Bone marrow (tissue), 2 donors: ENCODE measurements at regions not wholly inside any gene's neighbourhood (a gene's known extent, or its start where the extent isn't known, plus 50 kb on each side); places are given as distances from the start of the nearest gene placed in this dataset.
"Not testable (repeated sequence)": the region's sequence is repeated elsewhere in the genome, so short reads cannot be mapped to it uniquely, and the experiment has no call there.

Source experiments
- DNase-seq, 2 donors: peaks; one replicate each; lab custom pipeline; 2025; lab: John Stamatoyannopoulos, UW

GRCh38 chr9:11506980-11507379, 894.2 kb upstream of the PTPRD start:
- DNase-seq: no peak

- DNase-seq: no peak
Measured at GRCh38 chr9:11537566-11537965, 924.8 kb upstream of the PTPRD start.

DNA sequence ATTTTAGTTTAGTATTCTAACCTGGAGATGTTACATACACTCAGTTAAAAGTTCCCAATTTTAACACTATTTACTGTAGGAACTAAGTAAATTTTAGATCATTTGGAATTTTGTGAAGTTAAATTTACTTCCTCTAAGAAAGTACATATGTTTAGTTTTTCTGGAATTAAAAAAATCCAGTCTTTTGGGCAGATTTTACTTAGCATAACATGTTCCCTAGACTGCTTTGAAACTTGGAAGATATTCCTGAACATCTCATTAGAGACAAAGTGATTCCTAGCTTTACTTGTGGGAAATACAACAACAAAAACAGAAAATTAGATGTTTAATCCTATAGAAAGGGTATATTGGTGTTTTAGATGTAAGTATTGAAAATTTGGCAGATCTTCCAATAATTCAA, 930.0 kb upstream of the PTPRD start:
- DNase-seq: no peak

GRCh38 chr9:11546231-11546630, 933.4 kb upstream of the PTPRD start:
- no peak for DNase-seq

DNA sequence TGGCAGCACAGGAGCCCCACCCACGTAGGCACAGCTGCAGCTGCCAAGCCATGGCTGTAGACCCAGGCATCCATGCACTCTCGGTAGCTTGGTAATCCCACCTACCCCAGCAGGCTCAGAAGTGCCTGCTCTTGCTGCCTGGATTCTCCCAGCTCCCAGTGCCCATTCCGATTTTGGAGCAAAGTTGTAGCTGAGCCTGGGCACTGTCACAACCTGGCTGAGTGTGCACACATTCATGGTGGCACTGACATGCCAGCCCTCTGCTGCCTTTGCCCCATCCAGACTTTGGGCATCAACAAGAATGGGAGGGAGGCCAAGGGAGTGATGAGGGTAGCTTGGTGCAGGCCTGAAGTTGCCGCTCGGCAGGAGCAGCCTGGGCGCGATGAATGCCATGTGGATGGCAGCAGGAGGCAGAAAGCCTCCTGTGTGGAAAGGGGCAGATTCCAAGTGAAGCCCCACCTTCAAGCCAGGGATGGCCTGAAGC, 936.6 kb upstream of the PTPRD start:
- no peak for DNase-seq

GRCh38 chr9:11551106-11551505, 938.3 kb upstream of the PTPRD start:
- DNase-seq: no peak

- no peak for DNase-seq
Measured at GRCh38 chr9:11558043-11558442, 945.2 kb upstream of the PTPRD start.

DNA sequence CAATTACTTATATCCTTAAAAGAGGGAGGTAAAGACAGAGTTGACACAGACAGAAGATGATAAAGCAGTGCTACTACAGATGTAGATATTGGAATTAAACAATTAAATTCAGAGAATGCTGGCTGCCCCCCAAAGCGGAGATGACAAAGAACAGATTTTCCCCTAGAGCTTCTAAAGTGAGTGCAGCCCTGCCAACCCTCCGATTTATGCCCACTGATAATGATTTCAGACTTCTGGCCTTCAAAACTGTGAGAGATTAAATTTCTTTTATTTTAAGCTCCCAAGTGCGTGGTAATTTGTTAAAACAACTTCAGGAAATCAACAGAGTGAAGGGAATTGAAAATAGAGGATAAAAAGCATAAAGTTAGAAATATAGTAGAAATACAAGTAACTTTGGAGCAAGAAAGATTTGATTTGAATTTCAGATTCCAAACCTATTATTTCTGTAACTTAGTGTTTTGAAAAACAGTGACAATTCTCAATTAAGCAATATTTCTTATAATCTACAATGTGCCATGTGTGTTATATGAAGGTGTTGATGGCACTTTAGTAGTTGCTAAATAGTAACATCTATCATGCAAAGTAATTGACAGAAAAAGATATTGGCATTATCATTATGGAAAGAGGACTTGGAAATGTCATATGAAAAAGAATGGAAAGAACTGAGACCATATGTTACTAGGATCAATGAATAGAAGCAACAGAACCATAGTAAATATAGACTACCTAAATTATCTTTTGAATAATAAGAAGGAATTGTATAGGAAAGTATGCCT, 946.4 kb upstream of the PTPRD start:
- DNase-seq: no peak

DNA sequence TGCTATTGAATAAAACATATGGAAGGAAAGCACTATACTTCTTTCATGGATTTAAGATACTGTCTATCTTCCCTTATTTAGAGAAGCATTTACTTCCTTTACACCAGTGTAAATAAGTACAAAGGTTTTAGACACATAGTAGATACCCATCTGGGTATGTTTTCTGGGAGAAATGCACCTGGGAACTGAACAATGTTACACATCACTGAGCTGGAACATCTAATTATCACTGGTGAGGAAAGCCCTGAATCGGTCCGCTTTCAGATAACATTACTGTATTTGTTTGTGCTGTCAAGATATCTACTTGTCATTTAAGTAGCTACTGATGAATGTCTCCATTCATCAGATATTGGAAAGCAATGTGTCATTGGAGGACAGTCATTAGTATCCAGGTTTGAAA, 964.7 kb upstream of the PTPRD start:
- no peak for DNase-seq

DNA sequence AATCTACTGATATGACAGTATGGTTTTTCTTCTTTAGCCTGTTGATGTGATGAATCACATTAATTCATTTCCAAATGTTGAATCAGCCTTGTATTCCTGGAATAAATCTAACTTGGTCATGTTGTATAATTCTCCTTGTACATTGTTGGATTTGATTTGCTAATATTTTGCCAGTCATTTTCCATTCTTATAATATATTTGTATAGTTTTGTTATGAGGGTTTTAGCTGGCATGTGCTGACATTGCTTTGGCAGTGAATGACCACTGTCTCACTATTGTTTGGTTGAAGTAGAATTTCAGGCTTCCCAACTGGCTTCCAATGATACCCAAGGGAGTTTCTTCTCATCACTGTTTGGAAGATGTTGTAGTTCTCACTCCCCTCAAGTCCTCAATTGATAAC, 983.0 kb upstream of the PTPRD start:
- no peak for DNase-seq

DNA sequence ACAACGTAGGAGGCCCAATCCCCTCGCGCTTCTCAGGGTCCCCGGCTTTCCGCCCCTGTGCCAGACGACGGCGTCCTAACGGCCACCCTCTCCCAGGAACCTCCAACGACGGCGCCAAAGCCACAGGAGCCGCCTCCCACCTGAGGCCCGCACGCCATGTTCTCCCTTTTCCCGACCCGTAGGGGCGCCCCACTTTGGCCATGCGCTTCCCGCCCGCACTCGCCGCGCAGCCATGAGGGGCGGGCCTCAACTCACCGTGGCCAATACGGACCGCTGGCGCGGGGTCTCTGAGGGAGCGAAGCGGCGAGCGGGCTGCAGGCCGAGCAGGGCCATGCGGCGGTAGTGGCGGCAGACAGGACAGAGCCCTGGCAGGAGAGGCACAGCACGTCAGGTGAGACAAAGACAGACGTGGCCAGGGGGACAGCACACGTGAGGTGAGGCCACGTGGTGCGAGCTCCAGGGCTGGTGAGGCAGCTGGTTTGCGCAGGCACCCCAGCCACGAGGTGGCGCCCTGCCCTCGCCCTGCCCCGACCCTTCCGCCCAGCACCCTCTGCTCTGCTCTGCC, 1005.5 kb upstream of the PTPRD start:
- DNase-seq: no peak

GRCh38 chr9:11632691-11633090, 1019.9 kb upstream of the PTPRD start:
- DNase-seq: no peak

- no peak for DNase-seq
Measured at GRCh38 chr9:11646831-11647230, 1034.0 kb upstream of the PTPRD start.

DNA sequence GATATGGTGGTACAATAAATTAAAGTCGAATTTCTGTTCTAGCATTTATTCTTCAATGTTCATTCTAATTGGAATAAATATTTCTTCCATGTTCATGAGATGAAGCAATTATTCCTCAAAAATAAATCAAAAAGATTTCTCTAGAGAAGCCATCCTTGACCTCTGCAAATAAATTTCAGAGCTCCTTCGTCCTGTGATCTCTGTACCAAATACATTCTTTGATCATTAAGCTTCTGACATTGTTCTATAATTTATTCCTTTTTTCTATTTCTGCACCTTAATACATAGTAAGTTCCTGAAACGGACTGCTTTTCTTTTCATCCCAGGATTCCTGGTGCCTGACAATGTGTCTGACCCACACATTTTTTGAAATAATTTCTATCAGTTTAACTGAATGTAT, 1039.3 kb upstream of the TYRP1 start:
- no peak for DNase-seq

DNA sequence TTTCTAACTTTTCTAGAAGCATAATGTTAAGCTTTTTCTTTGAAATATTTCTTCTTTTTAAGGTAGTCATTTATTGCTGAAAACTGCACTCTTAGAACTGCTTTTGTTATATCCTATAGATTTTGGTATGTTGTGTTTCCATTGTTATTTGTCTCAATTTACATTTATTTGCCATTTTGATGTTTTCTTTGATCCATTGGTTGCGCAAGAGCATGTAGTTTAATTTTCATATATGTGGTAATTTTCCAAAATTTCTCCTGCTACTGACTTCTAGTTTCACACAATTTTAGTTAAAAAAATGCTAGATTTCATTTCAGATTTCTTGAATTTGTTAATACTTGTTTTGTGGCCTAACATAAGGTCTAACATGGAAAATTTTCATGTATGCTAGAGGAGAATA, 1029.3 kb upstream of the TYRP1 start:
- no peak for DNase-seq

DNA sequence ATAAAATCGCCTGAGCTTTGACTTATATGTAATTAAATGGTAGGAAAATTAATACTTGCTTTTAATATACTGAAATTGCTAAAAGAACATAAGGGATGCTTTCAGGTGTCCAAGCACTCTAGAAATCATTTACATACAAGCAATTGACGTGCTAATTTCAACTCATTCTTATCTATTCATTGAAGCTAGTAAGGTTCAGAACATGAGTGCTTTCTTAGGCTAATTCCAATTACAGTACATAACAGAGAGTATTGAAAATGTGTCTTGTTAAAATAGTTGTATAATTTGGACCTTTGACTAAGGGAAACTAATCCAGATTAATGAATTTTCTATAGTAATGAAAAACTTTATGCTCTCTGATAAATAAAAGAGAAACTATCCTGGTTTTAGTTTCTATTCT, 1016.4 kb upstream of the TYRP1 start:
- no peak for DNase-seq

- no peak for DNase-seq
Measured at GRCh38 chr9:11686733-11687132, 1006.5 kb upstream of the TYRP1 start.

GRCh38 chr9:11697126-11697525, 996.1 kb upstream of the TYRP1 start:
- DNase-seq: no peak

DNA sequence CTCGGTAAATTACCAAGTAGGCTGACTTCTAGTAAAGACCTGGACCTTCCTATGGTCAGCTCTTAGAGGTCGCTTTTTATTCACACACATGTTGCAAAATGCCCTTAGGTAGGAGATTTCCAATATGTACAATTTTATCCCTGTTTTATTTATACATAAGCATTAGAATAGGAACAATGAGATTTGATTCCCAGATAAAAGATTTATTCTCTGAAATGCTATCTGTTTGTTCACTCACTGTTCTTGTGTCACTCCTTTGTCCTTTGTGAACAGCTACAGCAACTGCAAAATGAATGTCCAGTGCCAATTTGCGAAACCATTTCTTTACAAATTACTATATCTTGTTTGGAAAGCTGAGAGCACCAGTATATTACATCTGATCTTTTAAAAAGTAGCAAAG, 991.5 kb upstream of the TYRP1 start:
- DNase-seq: no peak

DNA sequence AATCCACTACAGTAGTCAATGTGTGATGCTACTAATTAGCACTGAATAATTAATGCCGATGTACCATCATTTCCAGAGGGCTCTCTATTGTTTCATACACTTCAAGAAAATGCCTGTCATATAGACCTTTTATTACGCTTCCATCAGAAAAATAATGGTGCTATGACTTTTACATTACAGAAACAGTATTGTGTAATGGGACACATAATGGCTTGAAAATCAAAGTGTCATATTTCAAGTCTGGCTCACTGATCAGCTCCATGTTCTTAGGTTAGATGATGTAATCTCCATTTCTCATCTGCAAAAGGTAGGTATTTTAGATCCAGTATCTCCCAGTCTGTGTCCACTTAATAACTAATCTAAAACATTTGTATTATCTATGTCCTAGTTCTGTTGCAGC, 990.6 kb upstream of the TYRP1 start:
- DNase-seq: no peak

DNA sequence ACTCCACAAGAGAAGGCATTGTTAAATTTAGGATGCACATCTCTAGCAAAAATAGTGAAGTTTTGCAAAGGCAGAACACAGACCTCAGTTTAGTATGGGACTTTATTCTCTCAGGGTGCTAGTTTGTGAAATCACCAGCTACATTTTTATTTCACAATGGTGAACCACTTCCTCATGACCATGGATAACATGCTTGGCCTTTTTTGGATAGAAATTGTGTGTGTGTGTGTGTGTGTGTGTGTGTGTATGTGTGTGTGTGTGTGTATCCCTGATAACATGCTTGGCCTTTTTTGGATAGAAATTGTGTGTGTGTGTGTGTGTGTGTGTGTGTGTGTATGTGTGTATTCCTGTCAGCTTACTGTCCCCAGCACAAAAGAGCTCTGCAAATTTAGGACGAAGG, 989.0 kb upstream of the TYRP1 start:
- DNase-seq: not testable (repeated sequence)

- DNase-seq: no peak
Measured at GRCh38 chr9:11708899-11709298, 984.3 kb upstream of the TYRP1 start.

DNA sequence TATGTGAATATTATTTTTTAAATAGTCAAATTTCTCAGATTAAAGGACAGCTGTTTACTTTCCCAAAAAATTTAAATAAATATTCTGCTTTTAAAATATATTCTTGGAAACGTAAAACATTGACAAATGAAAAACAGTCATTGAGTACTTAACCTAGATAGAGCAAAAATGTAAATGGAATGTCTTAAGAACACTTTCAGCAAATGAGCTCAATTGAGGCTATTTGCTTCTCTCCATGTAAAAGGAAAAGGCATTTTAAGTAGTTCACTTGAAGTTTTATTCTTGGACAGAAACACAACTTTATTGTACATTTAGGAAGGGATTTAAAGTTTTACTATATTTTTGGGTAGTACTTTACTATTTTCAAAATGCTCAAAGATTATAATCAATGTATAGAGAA, 983.6 kb upstream of the TYRP1 start:
- no peak for DNase-seq

- no peak for DNase-seq
Measured at GRCh38 chr9:11713077-11713476, 980.1 kb upstream of the TYRP1 start.
